RPMI7951 (cell line): ENCODE measurements at regions not wholly inside any gene's neighbourhood (a gene's known extent, or its start where the extent isn't known, plus 50 kb on each side); places are given as distances from the start of the nearest gene placed in this dataset.

Source experiments
- DNase-seq: peaks from one replicate; pipeline ENCODE4 v3.0.0-alpha.2; 2012; ENCODE audit warnings: low read depth

GRCh38 chr19:28420811-28421550, 792.0 kb downstream of the UQCRFS1 start:
- peak; percentile 52 for DNase-seq

DNA sequence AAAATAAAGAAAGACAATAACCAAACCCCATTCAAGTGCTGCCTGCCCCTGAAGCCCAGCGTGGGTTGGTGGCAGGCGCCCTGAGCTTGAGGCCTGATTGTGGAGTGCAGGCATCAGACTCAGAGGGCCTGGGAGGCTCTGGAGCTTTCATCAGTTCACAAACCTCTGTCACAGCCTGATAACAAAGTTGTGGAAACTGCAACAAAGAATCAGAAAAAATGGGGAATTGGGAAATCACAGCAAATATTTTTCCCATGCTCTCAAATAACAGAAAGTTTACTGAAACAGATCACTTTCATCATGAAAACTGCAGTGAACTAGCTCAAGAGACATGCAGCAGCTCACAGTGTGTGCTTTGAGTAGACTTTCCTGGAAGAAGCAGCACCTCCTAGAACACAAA, 793.6 kb downstream of the UQCRFS1 start:
- no peak for DNase-seq

DNA sequence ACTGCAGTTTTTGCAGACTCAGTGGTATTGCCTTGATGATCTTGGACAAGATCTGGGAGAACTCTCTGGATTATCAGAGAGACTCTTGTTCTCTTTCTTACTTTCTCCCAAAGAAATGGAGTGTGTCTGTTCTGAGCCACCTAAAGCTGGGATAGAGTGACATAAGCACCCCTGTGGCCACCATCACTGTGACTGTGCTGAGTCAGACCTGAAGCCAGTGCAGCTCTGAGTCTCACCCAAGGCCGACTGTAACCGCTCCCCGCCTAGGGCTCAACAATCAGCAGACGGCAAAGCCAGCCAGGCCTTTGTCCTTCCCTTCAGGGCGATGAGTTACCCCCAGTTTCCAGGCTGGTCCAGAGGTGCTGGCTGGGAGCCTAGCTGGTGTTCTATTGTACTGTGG, 795.6 kb downstream of the UQCRFS1 start:
- no peak for DNase-seq

DNA sequence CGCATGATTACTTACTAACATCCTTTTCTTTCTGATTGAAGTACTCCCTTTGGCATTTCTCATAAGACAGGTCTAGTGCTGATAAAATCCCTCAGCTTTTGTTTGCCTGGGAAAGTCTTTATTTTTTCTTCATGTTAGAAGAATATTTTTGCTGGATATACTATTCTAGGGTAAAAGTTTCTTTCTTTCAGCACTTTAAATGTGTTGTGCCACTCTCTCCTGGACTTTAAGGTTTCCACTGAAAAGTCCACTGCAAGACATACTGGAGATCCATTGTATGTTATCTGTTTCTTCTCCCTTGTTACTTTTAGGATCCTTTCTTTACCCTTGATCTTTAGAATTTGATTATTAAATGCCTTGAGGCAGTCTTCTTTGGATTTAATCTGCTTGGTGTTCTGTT, 796.7 kb downstream of the UQCRFS1 start:
- DNase-seq = no peak

GRCh38 chr19:28414748-28415147, 798.2 kb downstream of the UQCRFS1 start:
- DNase-seq = no peak

DNA sequence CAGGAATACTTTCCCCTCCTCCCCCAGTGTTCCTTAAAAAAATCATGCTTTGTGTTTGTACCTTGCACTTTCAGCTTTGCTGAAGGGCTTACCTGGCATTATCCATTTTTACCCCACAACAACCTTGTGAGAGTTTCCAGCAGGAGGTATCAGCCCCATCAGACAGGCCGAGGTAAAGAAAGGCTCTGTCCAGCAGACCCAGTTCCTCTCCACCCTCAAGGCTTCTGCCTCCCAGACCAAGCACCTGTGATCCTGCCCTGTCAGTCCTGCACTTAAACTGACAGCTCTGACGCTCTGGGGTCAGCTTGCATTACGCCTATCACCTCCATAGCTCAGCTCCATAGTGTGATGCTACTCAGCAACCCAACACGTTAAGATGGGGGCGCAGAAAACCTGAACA, 803.1 kb downstream of the UQCRFS1 start:
- no peak for DNase-seq

- no peak for DNase-seq
Measured at GRCh38 chr19:28406966-28407365, 806.0 kb downstream of the UQCRFS1 start.

GRCh38 chr19:28405346-28405742, 807.6 kb downstream of the UQCRFS1 start:
- DNase-seq = no peak

DNA sequence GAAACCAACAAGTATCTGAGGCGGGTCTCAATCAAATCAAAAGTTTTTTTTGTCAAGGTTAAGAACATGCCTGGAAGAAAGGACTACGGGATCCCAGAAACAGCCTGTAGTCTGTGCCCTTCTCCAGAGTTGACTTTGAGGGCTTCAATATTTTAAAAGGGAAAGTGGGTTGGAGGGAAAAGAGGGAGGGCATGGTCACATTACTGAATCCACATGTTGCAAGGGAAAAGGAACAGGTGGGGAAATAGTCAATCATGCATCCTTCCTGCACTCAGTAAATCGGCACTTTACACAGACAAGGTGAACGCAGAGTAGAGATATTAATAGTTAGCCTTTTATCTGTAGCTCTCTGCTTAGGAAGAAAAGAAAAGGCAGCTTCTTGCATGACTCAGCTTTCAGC, 808.5 kb downstream of the UQCRFS1 start:
- DNase-seq = no peak

DNA sequence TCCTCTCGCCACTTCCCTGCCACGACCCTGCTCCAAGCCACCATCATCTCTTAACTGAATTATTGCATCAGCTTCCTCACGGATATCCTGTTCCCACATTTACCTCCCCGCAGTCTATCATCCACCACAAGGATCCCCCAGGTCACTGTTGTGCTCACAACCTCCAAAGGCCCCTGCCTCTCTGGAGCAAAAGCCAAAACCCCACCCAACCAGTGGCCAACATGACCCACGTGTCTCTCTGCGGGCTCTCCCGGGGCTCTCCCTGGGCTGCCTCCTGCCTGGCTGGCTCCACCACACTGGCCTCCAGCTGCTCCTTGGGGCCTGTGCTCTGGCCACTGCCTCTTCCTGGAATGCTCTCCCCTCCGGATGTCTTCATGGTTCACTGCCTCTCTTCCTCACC, 809.3 kb downstream of the UQCRFS1 start:
- DNase-seq = no peak

DNA sequence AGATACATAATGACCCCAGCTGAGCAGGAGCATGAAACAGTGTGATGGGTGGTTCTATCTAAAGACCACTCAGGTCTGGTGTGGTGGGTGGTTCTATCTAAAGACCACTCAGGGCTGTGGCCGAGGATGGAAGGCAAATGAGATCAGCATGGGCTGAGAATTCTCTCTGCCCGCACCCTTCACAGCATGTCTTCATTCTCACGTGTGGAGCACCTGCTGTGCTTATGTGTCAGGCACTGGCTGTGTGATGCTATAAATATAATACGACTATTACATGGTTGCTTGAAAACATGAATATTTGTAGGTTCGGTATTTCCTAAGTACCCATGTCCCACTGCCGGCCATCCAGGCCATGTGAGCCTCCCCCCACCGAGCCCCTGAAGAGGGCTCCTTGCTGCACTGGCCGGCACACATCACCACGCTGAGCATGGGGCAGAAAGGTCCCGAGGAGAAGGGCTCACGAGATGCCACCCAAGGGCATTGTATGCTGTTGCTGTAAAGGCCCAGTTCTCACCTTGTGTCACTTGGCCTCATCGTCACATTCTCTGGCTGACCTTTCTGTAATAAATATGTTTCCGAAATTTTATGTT, 810.2 kb downstream of the UQCRFS1 start:
- DNase-seq = no peak

DNA sequence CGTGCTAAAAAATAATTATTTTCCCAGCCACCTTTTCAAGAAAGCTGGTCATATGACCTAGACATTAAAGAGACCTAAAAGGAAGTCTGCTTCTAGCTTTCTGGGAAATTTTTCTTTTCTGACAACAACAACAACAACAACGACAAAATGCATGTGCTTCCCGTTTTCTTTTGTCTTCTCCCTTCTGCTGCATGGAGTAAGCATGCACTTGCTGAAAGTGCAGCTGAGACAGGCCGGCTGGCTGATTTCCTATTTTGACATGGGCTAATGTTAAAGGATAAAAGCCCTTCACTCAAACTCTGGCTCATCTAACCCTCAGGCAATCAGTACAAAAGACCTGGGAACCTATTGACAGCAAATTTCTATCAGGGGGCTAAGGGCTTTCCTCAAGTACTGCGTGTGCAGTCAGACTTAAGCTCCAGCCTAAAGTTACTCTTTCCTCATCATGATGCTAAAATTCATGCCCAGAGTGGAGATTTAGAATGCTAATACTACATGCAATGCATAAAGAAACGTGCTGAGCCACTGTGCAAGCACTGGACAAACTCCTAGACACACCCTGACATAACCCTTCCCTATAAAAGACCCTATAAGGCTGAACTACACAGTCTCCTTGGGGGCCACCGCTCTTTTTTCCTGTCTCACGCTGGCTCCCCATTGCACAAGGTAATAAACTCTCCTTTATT, 811.1 kb downstream of the UQCRFS1 start:
- no peak for DNase-seq

DNA sequence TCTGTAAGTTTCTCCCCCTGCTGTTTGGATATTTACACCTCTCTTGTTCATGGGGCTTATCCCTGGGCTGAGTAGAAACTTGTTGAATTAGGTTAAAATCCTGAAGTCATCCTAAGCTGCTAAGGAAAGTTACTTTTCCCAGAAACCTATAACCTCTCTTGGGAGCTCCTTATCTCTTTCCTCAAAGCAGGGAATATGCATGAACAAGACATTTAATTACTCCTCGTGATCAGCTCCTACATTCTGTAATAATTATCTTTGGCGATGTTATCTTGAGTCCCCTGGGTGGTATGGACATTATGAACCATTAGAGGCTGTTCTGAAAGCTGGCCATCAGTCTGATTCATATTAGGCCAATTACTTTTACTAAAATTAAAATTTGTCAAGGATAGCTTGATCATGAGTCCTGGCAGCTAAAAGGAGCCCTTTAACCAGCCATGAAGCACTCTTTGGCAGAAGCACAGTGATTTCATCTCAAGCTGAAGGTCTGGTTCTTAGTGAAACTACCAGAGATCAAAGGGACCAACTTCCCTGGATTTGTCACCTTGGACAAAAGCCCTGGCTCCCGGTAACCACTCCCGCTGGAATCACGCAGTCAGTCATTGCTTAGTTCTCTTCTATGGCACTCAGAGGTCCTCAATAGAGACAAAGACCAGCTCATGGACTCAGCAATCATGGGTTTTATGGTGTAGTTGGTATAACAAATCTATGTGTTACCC, 811.8 kb downstream of the UQCRFS1 start:
- DNase-seq = no peak

DNA sequence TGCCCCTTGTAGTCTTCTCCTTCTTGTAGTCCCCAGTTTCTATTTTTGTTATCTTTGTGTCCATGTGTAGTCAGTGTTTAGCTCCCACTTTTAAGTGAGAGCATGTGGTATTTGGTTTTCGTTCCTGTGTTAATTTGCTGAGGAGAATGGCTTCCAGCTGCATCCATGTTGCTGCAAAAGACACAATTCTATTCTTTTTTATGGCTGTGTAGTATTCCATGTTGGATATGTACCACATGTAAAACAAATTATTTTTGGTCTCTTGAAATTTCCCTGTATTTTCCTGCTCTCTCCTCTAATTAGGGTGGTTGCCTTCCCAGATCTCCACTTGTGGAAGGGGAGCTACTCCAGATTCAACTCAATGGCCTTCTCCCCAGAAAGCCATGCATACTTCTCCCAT, 813.8 kb downstream of the UQCRFS1 start:
- no peak for DNase-seq

GRCh38 chr19:28397800-28398199, 815.2 kb downstream of the UQCRFS1 start:
- DNase-seq = no peak

DNA sequence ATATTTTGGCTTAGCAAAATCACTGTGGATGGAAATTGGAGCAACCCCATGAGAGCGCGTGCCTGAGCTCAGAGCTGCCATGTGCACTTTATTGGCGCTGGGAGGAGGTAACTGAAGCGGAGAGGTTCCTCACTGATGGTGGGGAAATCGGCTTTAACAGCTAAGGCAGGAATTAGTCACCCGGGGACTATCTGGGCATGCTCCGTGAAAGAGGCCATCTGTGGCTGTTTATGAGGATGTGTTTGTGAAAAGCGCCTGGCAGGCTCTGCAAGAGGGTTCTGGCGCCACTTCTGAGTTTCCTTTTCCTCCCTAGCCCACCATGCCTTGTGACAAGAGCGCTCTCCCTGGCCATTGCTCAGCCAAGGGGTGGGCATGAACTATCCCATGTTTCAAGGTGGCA, 815.6 kb downstream of the UQCRFS1 start:
- no peak for DNase-seq

DNA sequence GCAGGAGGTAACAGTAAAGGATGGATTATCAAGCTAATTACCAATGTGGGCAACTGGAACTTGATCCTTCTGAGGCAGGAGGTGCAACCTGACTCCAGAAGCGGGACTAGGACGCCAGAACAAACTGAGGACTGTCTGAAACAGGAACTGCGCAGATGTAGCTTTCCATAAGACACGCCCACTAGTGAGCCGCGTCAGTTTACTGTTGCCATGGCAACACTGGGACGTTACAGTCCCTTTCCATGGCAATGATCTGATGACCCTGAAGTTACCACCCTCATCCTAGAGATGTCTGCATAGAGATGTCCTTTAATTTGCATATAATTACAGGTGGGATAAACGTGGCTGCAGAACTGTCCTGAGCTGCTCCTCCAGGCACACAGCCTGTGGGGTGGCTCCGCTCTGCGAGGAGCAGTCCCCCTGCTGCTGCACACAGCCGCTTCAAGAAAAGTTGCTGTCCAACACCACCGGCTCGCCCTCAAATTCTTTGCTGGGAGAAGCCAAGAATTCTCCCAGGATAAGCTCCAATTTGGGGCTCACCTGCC, 816.6 kb downstream of the UQCRFS1 start:
- no peak for DNase-seq

DNA sequence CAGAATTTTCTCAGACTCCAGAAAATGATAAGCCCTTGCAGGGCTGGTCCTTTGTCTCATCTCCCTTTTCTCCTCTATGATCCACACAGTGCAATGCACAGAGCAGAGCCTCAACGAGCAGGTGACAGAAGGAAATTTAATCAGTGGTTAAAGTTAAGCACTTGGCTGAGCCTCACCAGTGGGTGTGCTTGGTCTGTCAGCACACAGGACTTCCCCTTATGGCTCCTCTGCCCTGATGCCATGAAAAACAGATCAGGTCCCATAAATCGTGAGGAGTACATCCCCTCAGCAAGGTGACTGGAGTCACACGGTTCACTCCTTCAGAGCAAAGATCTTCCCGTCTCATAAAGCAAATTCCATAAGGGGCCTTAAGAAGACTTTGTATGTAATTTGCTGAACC, 818.2 kb downstream of the UQCRFS1 start:
- DNase-seq = no peak

DNA sequence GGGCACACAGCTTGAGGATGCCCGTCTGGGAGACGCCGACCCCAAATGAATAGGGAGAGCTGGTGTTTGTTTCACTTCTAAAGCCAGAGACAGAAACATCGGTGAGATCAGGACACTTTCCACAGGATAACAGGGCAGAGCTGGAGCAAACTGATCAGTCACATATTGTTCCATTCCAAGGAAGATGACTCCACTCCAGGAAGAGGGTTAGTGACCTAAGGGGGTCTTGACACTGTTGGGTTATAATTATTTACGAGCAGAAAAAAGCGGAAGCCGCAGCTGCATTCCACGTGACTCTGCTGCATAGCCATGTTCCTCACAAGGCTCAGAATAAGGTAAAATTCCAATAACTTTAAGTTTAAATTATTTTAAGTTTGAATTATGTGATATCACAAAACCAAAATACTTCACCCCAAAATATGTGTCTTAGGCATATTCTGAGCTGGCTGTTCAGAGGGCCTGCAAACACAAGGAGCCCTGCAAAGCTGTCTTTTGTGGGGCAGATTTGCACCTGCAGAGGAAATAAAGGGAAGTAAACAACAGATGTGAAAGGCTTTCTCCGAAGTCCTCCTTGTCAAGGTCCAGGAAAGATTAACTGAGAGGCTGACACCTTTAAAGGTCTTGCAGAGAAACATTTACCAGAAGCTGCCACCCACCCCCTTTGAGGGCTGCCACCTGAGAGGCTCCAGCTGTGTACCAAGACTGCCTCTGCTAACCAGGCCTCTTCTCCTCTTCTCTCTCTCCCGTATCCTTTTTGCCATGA, 819.2 kb downstream of the UQCRFS1 start:
- no peak for DNase-seq

- no peak for DNase-seq
Measured at GRCh38 chr19:28388988-28389387, 824.0 kb downstream of the UQCRFS1 start.

DNA sequence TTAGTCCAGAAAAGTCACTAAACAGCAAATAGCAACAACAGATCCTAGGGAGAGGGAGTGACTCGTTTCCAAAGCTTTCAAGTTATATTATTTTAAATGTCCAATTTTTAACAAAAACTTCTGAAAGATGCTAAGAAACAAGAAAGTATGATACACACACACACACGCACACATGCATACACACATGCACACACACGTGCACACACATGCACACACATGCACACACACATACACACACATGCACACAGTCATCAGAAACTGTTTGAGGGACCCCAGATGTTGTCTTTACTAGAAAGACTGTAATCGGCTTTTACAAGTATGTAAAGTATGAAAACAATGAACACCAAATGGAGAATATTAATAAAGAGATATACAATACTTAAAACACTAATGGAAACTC, 825.4 kb downstream of the UQCRFS1 start:
- no peak for DNase-seq

DNA sequence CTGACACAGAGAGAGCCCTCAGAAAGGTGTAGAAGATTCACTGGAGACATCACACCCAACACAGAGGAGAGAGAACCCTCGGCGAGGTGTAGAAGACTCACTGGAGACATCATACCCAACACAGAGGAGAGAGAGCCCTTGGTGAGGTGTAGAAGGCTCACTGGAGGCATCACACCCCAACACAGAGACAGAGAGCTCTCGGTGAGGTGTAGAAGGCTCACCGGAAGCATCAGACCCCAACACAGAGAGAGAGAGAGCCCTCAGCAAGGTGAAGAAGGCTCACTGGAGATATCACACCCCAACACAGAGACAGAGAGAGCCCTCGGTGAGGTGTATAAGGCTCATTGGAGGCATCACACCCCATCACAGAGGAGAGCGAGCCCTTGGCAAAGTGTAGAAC, 826.5 kb downstream of the UQCRFS1 start:
- DNase-seq = no peak
